K562 (cell line): ENCODE measurements at regions not wholly inside any gene's neighbourhood (a gene's known extent, or its start where the extent isn't known, plus 50 kb on each side); places are given as distances from the start of the nearest gene placed in this dataset.

Experiments
- ATAC-seq: fragments of 200-7000 bp; cut with Tn5 transposase; 3 replicates; pipeline ENCODE4 v1.9.1; 2020; ENCODE audit warnings: moderate library complexity
- BruUV-seq: library from RNA; stranded (reverse); fragments of 400-500 nt; replicated peaks from 2 replicates; lab custom pipeline; 2021; lab: Mats Ljungman, UMichigan
- CTCF ChIA-PET: fragments of 300-600 bp; formaldehyde crosslinking; extraction: SDS; loops from one replicate; lab custom pipeline; 2021; ENCODE audit warnings: low intra/inter-chr PET ratio; lab: Yijun Ruan, JAX
- POLR2A ChIA-PET: fragments of 300-600, 350-650 bp; sonication (Branson Sonifier 250); formaldehyde crosslinking; extraction: SDS; loops from one replicate; lab custom pipeline; 2021; ENCODE audit warnings: antibody characterized with exemption, inconsistent platforms; lab: Yijun Ruan, JAX
- DNase-seq, 4 experiments: peaks; one replicate each; pipeline versions ENCODE4 v3.0.0 to v3.0.0-alpha.2; 2011 to 2018; ENCODE audit warnings: low spot score in 3 of 4, mixed read lengths in 3 of 4; ENCODE audit errors: extremely low read depth in 1 of 4
- FAIRE-seq: peaks from 2 replicates; lab custom pipeline; 2011; peaks lifted over from hg19 to GRCh38; lab: Jason Lieb, UNC
- H2AFZ ChIP-seq: 2 replicates; pipeline ENCODE4 v1.6.0; 2011; ENCODE audit warnings: low read depth, low read length, control low read depth, inconsistent platforms
- H3K27ac ChIP-seq: fragments of 200-600 bp; 3 replicates; pipeline ENCODE4 v1.8.0; 2011; ENCODE audit warnings: low read depth, mild to moderate bottlenecking, control low read depth, inconsistent platforms, low read length, moderate library complexity, mixed read lengths; ENCODE audit errors: extremely low read depth
- H3K27me3 ChIP-seq, 2 experiments: fragments of 300-600 bp in 1 of 2; 2 replicates in 1 of 2; 3 replicates in 1 of 2; pipeline versions ENCODE4 v1.6.0 to v1.8.0; 2011; ENCODE audit warnings: inconsistent platforms in 2 of 2, low read length in 2 of 2, mild to moderate bottlenecking in 1 of 2, mixed read lengths in 1 of 2, moderate library complexity in 1 of 2; ENCODE audit not compliant: control insufficient read depth in 2 of 2, insufficient read depth in 2 of 2
- H3K36me3 ChIP-seq: fragments of 300-600 bp; 3 replicates; pipeline ENCODE4 v1.8.0; 2011; ENCODE audit warnings: mild to moderate bottlenecking, low read length, inconsistent platforms; ENCODE audit not compliant: control insufficient read depth, insufficient read depth
- H3K4me1 ChIP-seq, 2 experiments: fragments of 200-600 bp in 1 of 2; replicated peaks in 1 of 2; 2 replicates in 1 of 2; 3 replicates in 1 of 2; pipeline versions ENCODE4 v1.5.1 to v1.8.0; 2011; ENCODE audit warnings: inconsistent platforms in 2 of 2, low read length in 2 of 2, mild to moderate bottlenecking in 1 of 2, mixed read lengths in 1 of 2, moderate library complexity in 1 of 2; ENCODE audit not compliant: control insufficient read depth in 2 of 2, insufficient read depth in 2 of 2
- H3K4me2 ChIP-seq: 2 replicates; pipeline ENCODE4 v1.6.1; 2011; ENCODE audit warnings: low read length, control low read depth, inconsistent platforms, mixed read lengths; ENCODE audit not compliant: insufficient read depth
- H3K4me3 ChIP-seq: fragments of 200-600 bp; sonication (generic), shearing (Covaris generic); 2 replicates; pipeline ENCODE4 v1.5.1; 2016; ENCODE audit warnings: control low read depth, inconsistent platforms
- H3K79me2 ChIP-seq: fragments of 200-600 bp; 3 replicates; pipeline ENCODE4 v1.8.0; 2011; ENCODE audit warnings: low read length, inconsistent platforms; ENCODE audit not compliant: control insufficient read depth, insufficient read depth
- H3K9ac ChIP-seq, 2 experiments: 2 replicates each; pipeline versions ENCODE4 v1.6.0 to v1.6.1; 2011; ENCODE audit warnings: low read depth in 2 of 2, low read length in 2 of 2, control low read depth in 1 of 2, inconsistent platforms in 1 of 2, mild to moderate bottlenecking in 1 of 2, mixed read lengths in 1 of 2; ENCODE audit not compliant: insufficient read depth in 1 of 2
- H3K9me1 ChIP-seq: one replicate; pipeline ENCODE4 v1.6.0; 2011; ENCODE audit warnings: inconsistent platforms, mild to moderate bottlenecking, low read length, moderate library complexity; ENCODE audit not compliant: control insufficient read depth, insufficient read depth
- H3K9me3 ChIP-seq: replicated peaks from 2 replicates; pipeline ENCODE4 v1.5.1; 2011; ENCODE audit warnings: low read depth, low read length, inconsistent platforms; ENCODE audit not compliant: control insufficient read depth, insufficient read depth
- H4K20me1 ChIP-seq: replicated peaks from 2 replicates; pipeline ENCODE4 v1.6.1; 2011; ENCODE audit warnings: low read length, inconsistent platforms, mixed read lengths; ENCODE audit not compliant: control insufficient read depth, insufficient read depth
- BCLAF1 ChIP-seq, 2 experiments: fragments of 450-650 bp in 1 of 2; IDR thresholded peaks; 2 replicates each; pipeline ENCODE4 v1.6.1; 2011 to 2017; ENCODE audit warnings: low read depth in 2 of 2, antibody characterized with exemption in 1 of 2, borderline replicate concordance in 1 of 2, low read length in 1 of 2, mild to moderate bottlenecking in 1 of 2, mixed read lengths in 1 of 2; ENCODE audit not compliant: control insufficient read depth in 1 of 2
- WGBS: fragments of 100-300 bp; shearing (Covaris generic); methylation state at CpG from one replicate; pipeline ENCODE4 v1.1.6; 2016; ENCODE audit warnings: low coverage, mixed read lengths; ENCODE audit not compliant: insufficient coverage; ENCODE audit errors: missing lambda C conversion rate; 5-methylcytosine and 5-hydroxymethylcytosine counted together
- in situ Hi-C: fragments of 300-500 bp; cut with MboI; formaldehyde crosslinking; loops from 4 replicates; pipeline ENCODE4 v1.15.0; 2018; ENCODE audit warnings: inconsistent platforms, mixed read lengths
- intact Hi-C: fragments of 100-400 bp; cut with micrococcal nuclease; formaldehyde crosslinking; loops from 2 replicates; pipeline ENCODE4 v1.14.2; 2022
- TF ChIP-seq, protein P1 (sequence below): fragments of 200-400 bp; formaldehyde crosslinking; IDR thresholded peaks from 2 replicates; pipeline ENCODE4 v1.6.1; 2017; ENCODE audit warnings: mild to moderate bottlenecking, low read depth, low read length, moderate library complexity

DNA sequence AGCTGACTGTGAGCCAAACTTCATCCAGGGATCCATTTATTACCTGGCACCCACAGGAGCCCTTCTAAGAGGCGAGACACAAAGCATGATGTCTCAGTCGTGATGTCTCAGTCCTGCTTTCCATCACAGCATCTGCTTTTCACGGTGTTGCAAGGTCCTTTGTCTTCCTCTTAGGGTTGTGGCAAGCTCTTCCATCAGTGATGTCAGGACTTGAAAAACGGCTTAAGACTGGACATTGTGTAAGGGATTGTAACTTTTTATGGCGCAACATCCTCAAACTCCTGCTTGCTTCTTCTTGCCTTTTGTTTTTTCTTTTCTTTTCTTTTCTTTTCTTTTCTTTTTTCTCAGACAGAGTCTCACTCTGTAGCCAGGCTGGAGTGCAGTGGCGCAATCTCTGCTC, 586.5 kb upstream of the TMEM132C start:
- TF ChIP-seq, protein P1, sequence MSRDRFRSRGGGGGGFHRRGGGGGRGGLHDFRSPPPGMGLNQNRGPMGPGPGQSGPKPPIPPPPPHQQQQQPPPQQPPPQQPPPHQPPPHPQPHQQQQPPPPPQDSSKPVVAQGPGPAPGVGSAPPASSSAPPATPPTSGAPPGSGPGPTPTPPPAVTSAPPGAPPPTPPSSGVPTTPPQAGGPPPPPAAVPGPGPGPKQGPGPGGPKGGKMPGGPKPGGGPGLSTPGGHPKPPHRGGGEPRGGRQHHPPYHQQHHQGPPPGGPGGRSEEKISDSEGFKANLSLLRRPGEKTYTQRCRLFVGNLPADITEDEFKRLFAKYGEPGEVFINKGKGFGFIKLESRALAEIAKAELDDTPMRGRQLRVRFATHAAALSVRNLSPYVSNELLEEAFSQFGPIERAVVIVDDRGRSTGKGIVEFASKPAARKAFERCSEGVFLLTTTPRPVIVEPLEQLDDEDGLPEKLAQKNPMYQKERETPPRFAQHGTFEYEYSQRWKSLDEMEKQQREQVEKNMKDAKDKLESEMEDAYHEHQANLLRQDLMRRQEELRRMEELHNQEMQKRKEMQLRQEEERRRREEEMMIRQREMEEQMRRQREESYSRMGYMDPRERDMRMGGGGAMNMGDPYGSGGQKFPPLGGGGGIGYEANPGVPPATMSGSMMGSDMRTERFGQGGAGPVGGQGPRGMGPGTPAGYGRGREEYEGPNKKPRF = no peak
- TF ChIP-seq BCLAF1 (IDR thresholded peaks at IDR 0.05; ENCODE audit: borderline replicate concordance in 1 of 2, control insufficient read depth in 1 of 2, low read depth in 2 of 2, low read length in 1 of 2) = no peak
- no peaks in the 10 kb centered on the region for H4K20me1 ChIP-seq
- no peak for DNase-seq
- no peaks in the 10 kb centered on the region for H3K4me1 ChIP-seq
- H3K4me3 ChIP-seq = no peak overlapping the region
- ChIA-PET CTCF (no interaction called here), POLR2A (interaction anchor here (0.6 kb wide), 1 partner anchor 285 kb away, joined by 3 read pairs; no protein-coding TSS in a partner anchor)
- no peak overlapping the region for H3K4me2 ChIP-seq
- H3K79me2 ChIP-seq = no peaks in the 10 kb centered on the region
- 1% methylated on average over 5 of the region's 6 CpGs for WGBS
- no peak for ATAC-seq
- no peaks in the 10 kb centered on the region for H3K9me3 ChIP-seq
- intact Hi-C loops = loop anchor here (10.0 kb wide), 1 partner anchor 384 kb away; no protein-coding TSS in a partner anchor
- BruUV-seq = no TSS peak
- in situ Hi-C loops = no loop called here
- H3K27ac ChIP-seq = no peak overlapping the region
- FAIRE-seq = no peak
- no peaks in the 10 kb centered on the region for H3K36me3 ChIP-seq
- H3K9me1 ChIP-seq = no peaks in the 10 kb centered on the region
- no peak overlapping the region for H3K9ac ChIP-seq
- no peaks in the 10 kb centered on the region for H3K27me3 ChIP-seq
- no peak overlapping the region for H2AFZ ChIP-seq
